ENCODE measurements at regions not wholly inside any gene's neighbourhood (a gene's known extent, or its start where the extent isn't known, plus 50 kb on each side); places are given as distances from the start of the nearest gene placed in this dataset.
A peak's percentile ranks its signal among the peaks of the same experiment; 100 is the strongest.

- Mint-ChIP-seq H3K27me3 (ENCODE audit: low read depth) (no peaks in the 10 kb centered on the region), H3K36me3 (ENCODE audit: insufficient read depth) (peaks cover 20% of the 10 kb centered on the region), H3K4me1 (ENCODE audit: low read depth) (peaks cover 57% of the 10 kb centered on the region), H3K4me3 (no peak overlapping the region), H3K9me3 (no peaks in the 10 kb centered on the region)
- no peak for DNase-seq
- peak; percentile 81 to 85 for ATAC-seq
Measured at GRCh38 chr6:144602523-144603180, 317.5 kb downstream of the UTRN start.

DNA sequence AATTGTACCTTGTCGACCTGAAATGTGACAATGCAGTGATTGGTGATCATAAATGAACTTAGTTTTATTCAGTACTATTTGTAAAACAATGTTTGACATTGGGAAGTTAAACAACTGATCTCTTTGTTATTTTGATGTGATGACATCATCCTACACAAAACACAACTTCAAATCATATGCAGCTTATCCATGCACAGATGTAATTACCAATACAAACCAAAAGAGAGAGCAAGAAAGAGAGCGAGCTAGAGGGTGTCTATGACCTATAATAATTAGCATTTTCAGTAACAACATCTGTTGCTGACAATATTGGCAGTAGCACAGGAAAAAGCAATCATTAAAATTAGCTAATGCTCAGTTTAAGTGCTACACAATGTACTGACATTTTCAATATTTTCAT, 320.9 kb downstream of the UTRN start:
- DNase-seq (no peak), ATAC-seq (no peak)
- H3K27me3 Mint-ChIP-seq (ENCODE audit: low read depth) = no peaks in the 10 kb centered on the region
- no peak overlapping the region for H3K4me3 Mint-ChIP-seq
- H3K36me3 Mint-ChIP-seq (ENCODE audit: insufficient read depth) = peaks cover 19% of the 10 kb centered on the region
- H3K9me3 Mint-ChIP-seq = no peaks in the 10 kb centered on the region
- peaks cover 62% of the 10 kb centered on the region for H3K4me1 Mint-ChIP-seq (ENCODE audit: low read depth)

- Mint-ChIP-seq H3K36me3 (ENCODE audit: insufficient read depth) (peaks cover 11% of the 10 kb centered on the region), H3K4me3 (no peak overlapping the region), H3K27me3 (ENCODE audit: low read depth) (no peaks in the 10 kb centered on the region), H3K4me1 (ENCODE audit: low read depth) (peaks cover 50% of the 10 kb centered on the region), H3K9me3 (no peaks in the 10 kb centered on the region)
- ATAC-seq = no peak
- DNase-seq = no peak
Measured at GRCh38 chr6:144607998-144608735, 323.0 kb downstream of the UTRN start.

DNA sequence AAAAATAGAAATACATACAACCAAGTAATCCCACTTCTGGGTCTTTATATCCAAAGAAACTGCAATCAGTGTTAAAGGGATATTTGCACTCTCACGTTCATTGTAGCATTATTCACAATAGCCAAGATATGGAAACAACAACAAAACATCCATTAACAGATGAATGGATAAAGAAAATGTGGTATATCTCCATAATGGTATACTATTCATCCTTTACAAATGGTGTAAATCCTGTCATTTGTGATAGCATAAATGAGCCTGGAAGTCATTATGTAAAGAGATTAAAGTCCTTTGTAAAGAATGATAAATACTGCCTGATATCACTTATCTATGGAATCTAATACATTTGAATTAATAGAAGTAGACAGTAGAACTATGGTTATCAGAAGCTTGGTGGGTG, 327.7 kb downstream of the UTRN start:
- Mint-ChIP-seq H3K9me3 (no peaks in the 10 kb centered on the region), H3K27me3 (ENCODE audit: low read depth) (no peaks in the 10 kb centered on the region), H3K4me3 (no peak overlapping the region), H3K36me3 (ENCODE audit: insufficient read depth) (peaks cover 14% of the 10 kb centered on the region), H3K4me1 (ENCODE audit: low read depth) (peaks cover 40% of the 10 kb centered on the region)
- ATAC-seq (no peak), DNase-seq (no peak)

DNA sequence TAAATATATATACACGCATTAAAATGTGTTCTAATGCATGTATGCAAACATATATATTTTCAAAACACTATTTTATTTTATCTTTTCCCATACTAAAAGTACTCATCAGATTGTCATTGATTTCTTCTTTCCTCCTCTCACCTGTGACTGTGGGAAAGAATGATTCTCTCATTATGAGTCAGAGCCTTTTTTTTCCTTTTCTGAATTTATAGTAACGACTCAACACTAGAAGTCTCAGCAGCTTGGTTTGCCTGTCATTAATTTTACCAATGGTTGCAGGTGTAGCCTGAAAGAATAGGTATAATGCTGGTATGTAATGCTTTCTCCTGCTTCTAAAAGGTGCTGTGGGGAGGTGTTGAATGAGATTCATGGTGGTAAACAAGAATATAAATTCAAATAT, 328.7 kb downstream of the UTRN start:
- DNase-seq (no peak), ATAC-seq (peak; percentile 57 to 69)
- Mint-ChIP-seq H3K36me3 (ENCODE audit: insufficient read depth) (peaks cover 9% of the 10 kb centered on the region), H3K4me1 (ENCODE audit: low read depth) (peaks cover 30% of the 10 kb centered on the region), H3K27me3 (ENCODE audit: low read depth) (no peaks in the 10 kb centered on the region), H3K9me3 (no peaks in the 10 kb centered on the region), H3K4me3 (no peak overlapping the region)

GRCh38 chr6:144615870-144616269, 330.7 kb downstream of the UTRN start:
- Mint-ChIP-seq H3K9me3 (no peaks in the 10 kb centered on the region), H3K27me3 (ENCODE audit: low read depth) (no peaks in the 10 kb centered on the region), H3K4me1 (ENCODE audit: low read depth) (peaks cover 29% of the 10 kb centered on the region), H3K36me3 (ENCODE audit: insufficient read depth) (peaks cover 8% of the 10 kb centered on the region), H3K4me3 (no peak overlapping the region)
- DNase-seq (no peak), ATAC-seq (no peak)

DNA sequence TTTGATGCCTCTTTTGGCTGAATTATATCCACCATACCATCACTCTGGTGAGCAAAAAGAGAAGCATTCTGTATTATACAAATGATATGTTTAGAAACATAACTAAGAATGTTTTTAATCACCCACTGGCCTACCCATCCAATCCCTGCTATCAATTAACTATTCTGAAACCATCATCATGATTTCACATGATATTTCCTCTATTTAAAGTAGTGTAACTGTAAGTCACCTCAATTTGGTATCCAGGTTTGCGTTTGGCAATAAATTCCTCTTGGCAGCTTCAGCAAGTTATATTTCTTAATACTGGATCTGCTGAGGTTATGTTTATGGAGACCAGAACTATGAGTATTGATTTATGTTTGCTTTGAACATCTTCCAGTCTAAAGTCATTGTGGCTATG, 332.1 kb downstream of the UTRN start:
- H3K4me3 Mint-ChIP-seq = no peak overlapping the region
- DNase-seq = no peak
- H3K4me1 Mint-ChIP-seq (ENCODE audit: low read depth) = peaks cover 26% of the 10 kb centered on the region
- H3K36me3 Mint-ChIP-seq (ENCODE audit: insufficient read depth) = peaks cover 8% of the 10 kb centered on the region
- H3K27me3 Mint-ChIP-seq (ENCODE audit: low read depth) = no peaks in the 10 kb centered on the region
- no peak for ATAC-seq
- no peaks in the 10 kb centered on the region for H3K9me3 Mint-ChIP-seq

DNA sequence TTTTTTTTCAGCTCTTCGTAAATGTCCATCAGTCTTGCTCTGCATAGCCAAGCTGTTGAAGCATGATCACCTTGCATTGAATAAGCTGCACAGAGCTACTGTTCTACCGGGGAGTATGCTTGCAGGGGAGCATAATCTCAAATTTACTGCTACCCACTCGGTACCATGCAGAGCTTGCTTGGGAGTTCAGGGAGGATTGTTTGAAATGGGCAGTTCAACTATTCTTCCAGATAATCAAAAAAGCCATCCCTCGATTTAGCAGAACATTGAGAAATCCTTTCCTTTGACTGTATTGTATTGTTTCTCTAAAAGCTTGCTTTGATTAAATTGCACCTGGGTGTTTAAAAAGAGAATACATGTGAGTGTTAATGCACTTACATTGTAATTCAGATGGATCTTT, 332.6 kb downstream of the UTRN start:
- H3K4me3 Mint-ChIP-seq = no peak overlapping the region
- no peaks in the 10 kb centered on the region for H3K9me3 Mint-ChIP-seq
- H3K4me1 Mint-ChIP-seq (ENCODE audit: low read depth) = peaks cover 26% of the 10 kb centered on the region
- peaks cover 8% of the 10 kb centered on the region for H3K36me3 Mint-ChIP-seq (ENCODE audit: insufficient read depth)
- DNase-seq = no peak
- ATAC-seq = no peak
- no peaks in the 10 kb centered on the region for H3K27me3 Mint-ChIP-seq (ENCODE audit: low read depth)

- H3K4me1 Mint-ChIP-seq (ENCODE audit: low read depth) = peaks cover 22% of the 10 kb centered on the region
- no peaks in the 10 kb centered on the region for H3K27me3 Mint-ChIP-seq (ENCODE audit: low read depth)
- ATAC-seq = no peak
Measured at GRCh38 chr6:144619966-144620365, 334.8 kb downstream of the UTRN start.

DNA sequence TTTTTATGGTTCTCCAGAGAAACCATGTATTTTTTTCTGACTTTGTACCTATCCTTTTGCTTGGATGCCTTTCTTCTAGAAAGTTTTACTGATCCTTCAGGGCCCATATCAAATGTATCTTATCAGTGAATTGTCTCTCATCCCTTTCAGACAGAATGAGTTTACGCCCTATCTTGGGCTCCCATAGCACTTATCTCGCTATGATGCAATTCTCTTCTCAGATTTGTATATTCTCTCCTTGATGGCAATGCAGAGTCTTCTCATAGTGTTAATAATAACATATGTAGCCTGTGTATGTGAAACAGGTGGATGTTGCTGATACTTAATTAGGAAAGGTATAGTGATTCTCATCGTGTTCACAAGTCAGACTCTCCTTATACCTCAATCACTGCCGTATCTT, 336.2 kb downstream of the UTRN start:
- ATAC-seq = no peak
- no peaks in the 10 kb centered on the region for H3K27me3 Mint-ChIP-seq (ENCODE audit: low read depth)

More at GRCh38 chr6:144619966-144620365, 334.8 kb downstream of the UTRN start:
- no peak overlapping the region for H3K4me3 Mint-ChIP-seq
- no peaks in the 10 kb centered on the region for H3K9me3 Mint-ChIP-seq
- no peak for DNase-seq
- peaks cover 10% of the 10 kb centered on the region for H3K36me3 Mint-ChIP-seq (ENCODE audit: insufficient read depth)

DNA sequence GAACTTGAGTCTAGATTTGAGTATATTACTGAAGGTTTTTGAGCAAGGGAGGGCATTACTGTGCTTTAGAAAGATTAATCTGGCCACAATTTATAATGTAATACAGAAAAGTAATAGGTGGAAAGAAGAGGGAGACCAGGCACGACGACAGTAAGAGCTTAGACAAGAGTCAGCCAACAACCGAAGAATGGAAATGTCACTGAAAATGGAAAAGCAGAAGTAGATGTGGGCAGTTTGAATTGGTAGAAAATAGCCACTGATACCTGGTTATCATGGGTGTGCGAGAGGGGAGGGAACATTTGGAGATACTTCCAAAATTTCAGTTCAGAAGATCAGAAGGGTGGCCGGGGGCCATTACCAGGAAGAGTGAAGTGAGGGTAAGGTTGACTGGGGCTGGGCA, 339.1 kb downstream of the UTRN start:
- peaks cover 26% of the 10 kb centered on the region for H3K4me1 Mint-ChIP-seq (ENCODE audit: low read depth)

More for the DNA sequence above, 336.2 kb downstream of the UTRN start:
- Mint-ChIP-seq H3K4me1 (ENCODE audit: low read depth) (peaks cover 22% of the 10 kb centered on the region), H3K4me3 (no peak overlapping the region), H3K36me3 (ENCODE audit: insufficient read depth) (peaks cover 8% of the 10 kb centered on the region), H3K9me3 (no peaks in the 10 kb centered on the region)
- DNase-seq = no peak

DNA sequence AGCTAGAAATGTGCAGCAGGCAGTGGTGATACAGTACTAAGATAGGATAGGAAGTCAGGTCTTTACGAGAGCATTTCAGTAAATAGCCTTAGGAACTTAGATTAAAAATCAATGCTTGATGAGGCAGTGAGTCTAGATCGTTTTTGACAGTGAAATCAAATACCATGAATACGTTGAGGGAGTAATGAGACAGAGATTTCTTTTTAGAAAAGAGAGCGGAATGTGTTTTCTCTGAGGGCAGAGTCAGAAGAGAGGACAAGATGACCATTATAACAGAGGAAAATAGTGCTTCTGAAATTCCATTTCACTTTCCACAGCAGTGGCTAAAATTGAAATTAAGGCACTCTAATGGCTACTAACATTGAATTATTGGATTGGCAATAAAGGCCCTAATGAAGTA, 339.6 kb downstream of the UTRN start:
- DNase-seq = no peak
- Mint-ChIP-seq H3K36me3 (ENCODE audit: insufficient read depth) (peaks cover 10% of the 10 kb centered on the region), H3K27me3 (ENCODE audit: low read depth) (no peaks in the 10 kb centered on the region), H3K4me3 (no peak overlapping the region), H3K9me3 (peaks cover 2% of the 10 kb centered on the region), H3K4me1 (ENCODE audit: low read depth) (peaks cover 27% of the 10 kb centered on the region)
- no peak for ATAC-seq

More for the DNA sequence above, 339.1 kb downstream of the UTRN start:
- peaks cover 8% of the 10 kb centered on the region for H3K36me3 Mint-ChIP-seq (ENCODE audit: insufficient read depth)
- H3K27me3 Mint-ChIP-seq (ENCODE audit: low read depth) = no peaks in the 10 kb centered on the region
- no peaks in the 10 kb centered on the region for H3K9me3 Mint-ChIP-seq
- DNase-seq (no peak), ATAC-seq (no peak)
- H3K4me3 Mint-ChIP-seq = no peak overlapping the region

GRCh38 chr6:144630857-144631256, 345.7 kb downstream of the UTRN start:
- Mint-ChIP-seq H3K4me3 (no peak overlapping the region), H3K36me3 (ENCODE audit: insufficient read depth) (peaks cover 11% of the 10 kb centered on the region), H3K9me3 (peaks cover 2% of the 10 kb centered on the region), H3K27me3 (ENCODE audit: low read depth) (no peaks in the 10 kb centered on the region), H3K4me1 (ENCODE audit: low read depth) (peaks cover 19% of the 10 kb centered on the region)
- ATAC-seq (peak in 1 of 2 donors; percentile 18), DNase-seq (no peak)

DNA sequence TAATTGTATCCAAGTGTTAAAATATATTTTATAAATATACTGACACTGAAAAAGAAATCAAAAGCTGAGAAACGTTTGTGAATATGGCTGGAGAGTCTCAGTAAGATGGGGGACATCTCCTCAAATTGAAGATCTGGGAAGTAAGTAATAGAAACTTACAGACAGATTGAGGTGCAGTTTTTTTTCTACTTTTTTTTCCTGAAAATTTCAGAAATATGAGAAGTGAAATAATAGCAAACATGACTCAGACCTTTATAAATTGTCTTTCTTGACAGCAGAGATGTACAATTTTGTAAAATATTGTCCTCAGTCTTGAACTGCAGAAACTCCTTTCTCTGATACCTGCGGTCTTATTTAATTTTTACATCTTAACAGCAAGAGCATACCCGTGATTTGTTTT, 347.1 kb downstream of the UTRN start:
- Mint-ChIP-seq H3K27me3 (ENCODE audit: low read depth) (no peaks in the 10 kb centered on the region), H3K4me1 (ENCODE audit: low read depth) (peaks cover 16% of the 10 kb centered on the region), H3K36me3 (ENCODE audit: insufficient read depth) (peaks cover 11% of the 10 kb centered on the region), H3K4me3 (no peak overlapping the region), H3K9me3 (peaks cover 2% of the 10 kb centered on the region)
- DNase-seq = no peak
- no peak for ATAC-seq

GRCh38 chr6:144633886-144634285, 348.8 kb downstream of the UTRN start:
- peaks cover 2% of the 10 kb centered on the region for H3K9me3 Mint-ChIP-seq
- peaks cover 12% of the 10 kb centered on the region for H3K4me1 Mint-ChIP-seq (ENCODE audit: low read depth)
- no peak overlapping the region for H3K4me3 Mint-ChIP-seq
- H3K27me3 Mint-ChIP-seq (ENCODE audit: low read depth) = no peaks in the 10 kb centered on the region
- peaks cover 9% of the 10 kb centered on the region for H3K36me3 Mint-ChIP-seq (ENCODE audit: insufficient read depth)
- ATAC-seq (no peak), DNase-seq (no peak)

All from activated T-cell treated with anti-CD3 and anti-CD28 coated beads, Interleukin-2, amount 50 U/mL, for 4 hours (primary cell).